ENCODE measurements at regions not wholly inside any gene's neighbourhood (a gene's known extent, or its start where the extent isn't known, plus 50 kb on each side); places are given as distances from the start of the nearest gene placed in this dataset.

- DNase-seq (ENCODE audit: low read depth), result no peak
- H3K4me3 ChIP-seq (ENCODE audit: control insufficient read depth, low read depth, low read length), result no peak overlapping the region
- TF ChIP-seq CTCF (conservative IDR thresholded peaks at IDR 0.05; ENCODE audit: control insufficient read depth, insufficient read depth, low read depth, low read length), result no peak
Observed at GRCh38 chr18:10319914-10320600, 134.4 kb upstream of the APCDD1 start.

- H3K4me3 ChIP-seq (ENCODE audit: control insufficient read depth, low read depth, low read length), result no peak overlapping the region
- DNase-seq (ENCODE audit: low read depth), result peak; percentile 85
- no peak for TF ChIP-seq CTCF (conservative IDR thresholded peaks at IDR 0.05; ENCODE audit: control insufficient read depth, insufficient read depth, low read depth, low read length)
Observed at GRCh38 chr18:10320791-10321190, 133.6 kb upstream of the APCDD1 start.

GRCh38 chr18:10321576-10321975 lies 132.9 kb upstream of the APCDD1 start:
- no peak for TF ChIP-seq CTCF (conservative IDR thresholded peaks at IDR 0.05; ENCODE audit: control insufficient read depth, insufficient read depth, low read depth, low read length)
- DNase-seq (ENCODE audit: low read depth), result no peak
- no peak overlapping the region for H3K4me3 ChIP-seq (ENCODE audit: control insufficient read depth, low read depth, low read length)

- TF ChIP-seq CTCF (conservative IDR thresholded peaks at IDR 0.05; ENCODE audit: control insufficient read depth, insufficient read depth, low read depth, low read length), result no peak
- no peak for DNase-seq (ENCODE audit: low read depth)
- H3K4me3 ChIP-seq (ENCODE audit: control insufficient read depth, low read depth, low read length), result no peak overlapping the region
Observed at GRCh38 chr18:10322004-10322403, 132.4 kb upstream of the APCDD1 start.

- no peak overlapping the region for H3K4me3 ChIP-seq (ENCODE audit: control insufficient read depth, low read depth, low read length)
- DNase-seq (ENCODE audit: low read depth), result peak; percentile 37
- TF ChIP-seq CTCF (conservative IDR thresholded peaks at IDR 0.05; ENCODE audit: control insufficient read depth, insufficient read depth, low read depth, low read length), result no peak
Observed at GRCh38 chr18:10322435-10322834, 132.0 kb upstream of the APCDD1 start.

- DNase-seq (ENCODE audit: low read depth), result peak; percentile 41
- TF ChIP-seq CTCF (conservative IDR thresholded peaks at IDR 0.05; ENCODE audit: control insufficient read depth, insufficient read depth, low read depth, low read length), result no peak
- H3K4me3 ChIP-seq (ENCODE audit: control insufficient read depth, low read depth, low read length), result no peak overlapping the region
Observed at GRCh38 chr18:10329101-10329500, 125.3 kb upstream of the APCDD1 start.

GRCh38 chr18:10330428-10330827 lies 124.0 kb upstream of the APCDD1 start:
- no peak overlapping the region for H3K4me3 ChIP-seq (ENCODE audit: control insufficient read depth, low read depth, low read length)
- no peak for DNase-seq (ENCODE audit: low read depth)
- no peak for TF ChIP-seq CTCF (conservative IDR thresholded peaks at IDR 0.05; ENCODE audit: control insufficient read depth, insufficient read depth, low read depth, low read length)
